GM19468 (cell line): ENCODE measurements at regions not wholly inside any gene's neighbourhood (a gene's known extent, or its start where the extent isn't known, plus 50 kb on each side); places are given as distances from the start of the nearest gene placed in this dataset.

Experiments
- ATAC-seq: cut with Tn5 transposase; IDR thresholded peaks from one replicate; pipeline ENCODE4 v1.9.1; 2021; ENCODE audit warnings: mild to moderate bottlenecking, moderate library complexity, moderate number of reproducible peaks; ENCODE audit not compliant: unreplicated experiment; ENCODE audit errors: extremely low read depth

DNA sequence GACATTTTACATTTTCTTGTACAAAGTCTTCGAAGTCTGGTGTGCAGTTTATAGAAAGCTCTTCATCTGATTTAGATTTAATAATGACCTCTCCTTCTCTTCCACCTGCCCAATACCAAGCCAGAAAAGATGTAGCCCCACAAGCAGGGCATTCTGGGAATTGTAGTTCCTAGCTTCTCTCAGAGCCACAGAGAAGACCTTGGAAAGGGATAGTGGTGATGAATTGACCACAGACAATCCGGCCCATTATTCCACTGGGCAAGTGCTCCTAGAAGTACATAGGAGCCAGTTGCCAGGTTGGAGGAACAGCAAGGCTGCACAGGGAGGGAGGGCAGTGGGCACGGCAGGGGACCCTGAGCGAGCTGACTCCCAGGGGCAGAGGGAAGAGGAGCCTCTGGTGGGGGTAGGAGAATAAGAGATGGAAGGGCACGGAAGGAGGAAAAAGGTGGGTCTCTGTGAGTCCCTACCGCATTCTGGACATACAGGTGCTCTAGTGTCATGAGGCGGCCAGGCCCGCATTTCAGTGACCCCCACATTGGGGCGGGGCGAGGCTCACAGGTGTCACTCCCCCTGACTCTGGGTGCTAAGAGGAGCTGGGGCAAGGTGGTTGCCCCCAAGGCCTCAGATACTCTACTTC is 152.5 kb upstream of the HAAO start:
- ATAC-seq = no peak

GRCh38 chr2:42942990-42943493 is 150.7 kb upstream of the HAAO start:
- ATAC-seq = no peak

DNA sequence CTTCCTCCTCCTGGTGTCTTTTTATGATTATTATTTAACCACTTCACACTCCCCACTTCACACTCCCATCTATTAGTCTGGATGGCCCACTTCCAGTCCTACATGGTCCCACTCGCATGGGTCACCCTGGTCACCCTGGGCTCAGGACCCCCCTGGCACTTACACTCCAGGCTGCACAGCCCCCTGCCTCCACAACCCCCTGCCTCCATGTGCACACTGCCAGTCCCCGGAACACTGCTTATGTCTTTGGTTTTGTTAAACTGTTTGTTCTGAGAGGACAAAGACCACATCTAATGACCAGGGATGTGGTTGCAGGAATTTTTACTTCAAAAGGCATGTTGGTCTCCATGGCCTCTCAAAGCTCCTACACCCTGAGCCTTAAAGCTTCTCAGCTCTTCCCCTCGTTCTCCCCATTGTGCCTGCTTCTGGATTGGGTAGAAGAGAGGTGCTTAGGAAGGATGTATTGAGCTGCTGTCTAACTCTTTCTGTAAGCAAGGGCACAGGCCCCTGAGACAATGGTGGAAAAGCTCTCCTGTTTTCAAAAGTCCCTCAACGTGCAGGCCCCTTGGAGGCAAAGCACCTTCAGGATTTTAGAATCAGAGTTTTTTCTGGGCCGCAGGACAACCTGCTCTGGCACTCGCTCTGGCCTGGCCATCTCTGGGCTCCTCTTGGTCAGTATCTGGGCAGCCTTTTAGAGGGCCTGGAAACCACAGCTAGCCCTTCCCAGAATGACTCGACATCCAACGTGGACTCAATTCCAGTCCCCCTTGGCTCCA is 150.0 kb upstream of the HAAO start:
- no peak for ATAC-seq

DNA sequence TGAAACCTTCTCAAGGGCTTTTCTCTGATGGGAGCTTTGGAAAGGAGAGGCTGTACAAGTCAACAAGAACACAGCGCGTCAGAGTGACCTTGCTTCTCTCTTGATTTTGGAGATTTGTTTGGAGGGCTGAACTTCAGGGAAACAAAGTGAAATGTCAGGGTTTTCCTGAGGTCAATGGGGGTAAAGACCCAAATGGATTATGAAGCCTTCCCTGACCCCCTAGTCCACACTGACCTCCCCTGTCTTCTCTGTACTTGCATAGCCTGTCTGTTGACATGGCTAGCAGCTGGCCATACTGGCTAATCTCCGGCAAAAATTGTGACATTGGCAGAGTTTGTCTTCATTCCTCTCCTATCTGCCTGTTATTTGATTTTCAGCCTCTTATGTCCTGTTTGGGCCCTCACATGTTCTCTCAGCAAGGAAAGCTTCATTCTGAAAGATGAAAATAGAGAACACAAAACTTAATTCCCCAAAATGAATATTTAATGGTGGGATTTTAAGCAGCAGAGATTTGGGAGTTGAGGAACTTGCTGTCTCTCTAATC is 149.3 kb upstream of the HAAO start:
- no peak for ATAC-seq

DNA sequence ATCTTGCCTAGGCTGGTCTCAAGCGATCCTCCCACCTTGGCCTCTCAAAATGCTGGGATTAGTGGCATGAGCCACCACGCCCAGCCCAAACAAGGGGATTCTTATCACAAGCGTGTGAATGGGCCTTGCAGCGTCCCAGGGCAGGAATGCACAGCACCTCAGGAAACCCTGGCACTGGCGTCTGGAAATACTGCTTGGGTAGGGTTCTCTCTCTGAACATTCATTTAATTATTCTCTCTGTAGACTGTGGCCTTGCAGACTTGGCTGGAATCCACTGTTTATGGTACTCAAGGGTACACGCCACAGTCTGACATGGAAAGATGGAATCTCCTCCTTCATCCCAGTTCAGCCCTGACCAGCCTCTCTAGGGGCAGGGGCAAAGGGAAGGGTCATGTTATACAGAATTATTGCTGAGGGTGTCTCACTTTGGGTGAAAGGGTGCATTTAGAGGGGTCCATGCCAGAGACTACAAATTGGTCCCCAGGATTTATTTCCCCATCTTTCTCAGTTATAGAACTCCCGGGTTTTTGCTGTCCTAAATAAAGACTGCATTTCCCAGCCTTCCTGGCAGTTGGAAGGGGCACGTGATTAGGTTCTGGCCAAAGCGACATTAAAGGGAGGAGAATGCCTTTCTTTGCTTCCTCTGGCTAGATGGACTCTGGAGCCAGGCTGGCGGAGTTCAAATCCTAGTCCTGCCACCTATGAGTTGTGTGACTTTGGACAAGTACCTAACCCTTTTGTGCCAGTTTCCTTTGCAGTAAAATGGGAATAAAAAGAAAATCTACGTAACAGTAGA is 147.2 kb upstream of the HAAO start:
- ATAC-seq = no peak

DNA sequence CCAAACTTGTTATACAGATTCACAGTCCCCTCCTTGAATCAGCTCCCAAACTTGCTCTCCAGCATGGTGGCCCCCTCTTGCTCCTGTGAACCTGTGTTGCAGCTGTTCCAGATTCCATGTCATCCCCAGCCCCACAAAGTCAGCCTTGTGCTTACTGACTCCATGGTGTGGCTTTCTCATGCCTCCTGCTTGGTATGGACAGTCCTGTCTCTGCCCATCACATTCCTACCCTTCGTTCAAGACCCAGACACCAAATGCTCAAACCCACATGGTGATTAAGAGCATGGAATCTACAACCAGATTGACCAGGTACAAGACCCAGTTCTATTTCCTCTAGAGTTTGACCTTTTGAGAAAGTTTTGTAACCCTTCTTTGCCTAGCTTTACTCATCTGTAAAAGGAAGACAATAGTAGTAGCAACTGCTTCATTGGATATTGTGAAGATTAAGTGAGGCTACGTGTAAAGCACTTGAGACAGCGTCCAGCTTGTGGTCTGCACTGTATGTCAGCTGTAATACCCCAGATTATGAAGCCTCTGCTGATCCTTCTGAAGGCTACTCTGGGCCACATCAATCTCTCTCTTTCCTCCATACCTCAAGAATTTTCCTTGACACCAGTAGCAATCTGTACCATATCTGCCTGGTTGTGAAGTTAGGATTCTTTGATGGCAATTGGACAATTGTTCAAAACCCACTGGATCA is 146.4 kb upstream of the HAAO start:
- no peak for ATAC-seq

GRCh38 chr2:42937171-42937875 is 144.9 kb upstream of the HAAO start:
- no peak for ATAC-seq

DNA sequence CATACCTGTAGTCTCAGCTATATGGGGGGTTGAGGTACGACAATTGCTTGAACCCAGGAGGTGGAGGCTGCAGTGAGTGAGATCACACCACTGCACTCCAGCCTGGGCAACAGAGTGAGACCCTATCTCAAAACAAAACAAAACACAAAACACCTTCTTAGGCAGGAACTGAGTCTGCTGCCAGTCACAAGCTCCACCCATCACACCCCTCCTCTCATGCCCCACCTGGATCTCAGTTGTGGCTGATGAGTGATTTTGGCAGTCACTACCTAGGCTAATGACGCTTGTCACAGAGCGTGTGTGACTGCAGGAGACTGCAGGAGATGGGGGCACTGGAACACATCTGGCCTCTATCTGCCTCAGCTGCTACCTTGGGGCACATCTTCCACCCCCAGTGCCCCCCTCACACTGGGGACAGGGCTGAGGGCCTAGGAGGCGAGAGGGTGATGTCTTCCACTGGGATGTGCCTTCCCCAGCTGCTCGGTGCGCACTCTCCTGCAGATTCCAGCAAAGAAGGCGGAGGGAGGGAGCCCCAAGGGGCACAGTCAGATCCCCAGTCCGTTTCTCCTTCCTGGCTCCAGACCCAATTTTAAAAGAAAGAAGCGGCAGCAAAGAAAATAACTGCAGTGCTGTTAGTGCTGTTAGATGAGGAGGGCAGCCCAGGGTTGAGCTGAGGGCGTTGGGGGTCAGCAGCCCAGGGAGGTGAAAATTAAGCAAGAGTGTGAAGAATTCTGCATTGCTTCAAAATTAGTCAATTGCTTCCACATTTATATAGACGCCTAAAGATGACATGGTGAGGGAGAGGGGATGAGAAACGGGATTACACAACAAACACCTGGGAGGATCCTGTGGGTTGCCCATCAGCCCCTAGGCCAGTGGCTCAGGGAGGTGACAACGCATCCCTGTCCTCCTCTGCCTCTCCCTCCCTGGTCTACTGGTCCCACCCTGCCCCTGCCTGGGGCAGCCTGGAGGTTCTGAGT is 143.6 kb upstream of the HAAO start:
- no peak for ATAC-seq

- no peak for ATAC-seq
Measured at GRCh38 chr2:42934580-42935186, 142.3 kb upstream of the HAAO start.

DNA sequence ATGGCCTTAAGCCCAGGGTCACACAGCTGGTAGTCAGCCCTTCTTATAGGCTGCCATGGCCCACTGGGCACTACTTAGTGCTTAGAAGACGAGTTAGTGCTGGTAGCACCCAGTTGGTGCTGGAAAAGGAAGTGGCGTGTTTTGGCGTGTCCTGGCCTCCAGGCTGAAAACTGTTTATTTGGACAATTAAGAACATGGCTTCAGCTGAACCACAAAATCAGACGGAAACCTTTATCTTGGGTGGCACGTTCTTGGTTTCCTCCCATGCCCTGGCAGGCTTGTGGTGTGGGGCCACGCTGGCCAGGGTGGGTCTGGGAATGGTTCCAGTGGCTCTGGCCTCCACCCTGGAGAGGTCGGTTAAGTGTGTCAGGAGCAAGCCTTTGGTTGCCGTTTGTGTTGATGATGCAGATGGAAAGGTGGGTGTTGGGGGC is 141.5 kb upstream of the HAAO start:
- ATAC-seq = no peak

- no peak for ATAC-seq
Measured at GRCh38 chr2:42932271-42933151, 140.1 kb upstream of the HAAO start.

GRCh38 chr2:42931818-42932195 is 139.4 kb upstream of the HAAO start:
- ATAC-seq = no peak

- ATAC-seq = no peak
Measured at GRCh38 chr2:42931146-42931817, 138.9 kb upstream of the HAAO start.

GRCh38 chr2:42930025-42930581 is 137.7 kb upstream of the HAAO start:
- ATAC-seq = no peak

GRCh38 chr2:42929546-42930024 is 137.2 kb upstream of the HAAO start:
- ATAC-seq = no peak
